ENCODE measurements at regions not wholly inside any gene's neighbourhood (a gene's known extent, or its start where the extent isn't known, plus 50 kb on each side); places are given as distances from the start of the nearest gene placed in this dataset.

GRCh38 chr10:52679117-52679516 lies 93.5 kb downstream of the MBL2 start:
- Mint-ChIP-seq H3K36me3 (ENCODE audit: low read depth) (no peaks in the 10 kb centered on the region), H3K9me3 (no peaks in the 10 kb centered on the region), H3K4me1 (peaks cover 9% of the 10 kb centered on the region), H3K27ac (no peak overlapping the region), H3K27me3 (ENCODE audit: insufficient read depth) (no peaks in the 10 kb centered on the region), H3K4me3 (no peak overlapping the region)
- no peak for DNase-seq
- peaks cover 15% of the 10 kb centered on the region for H3K4me1 ChIP-seq (ENCODE audit: control insufficient read depth, insufficient read depth, low read length)
- H3K36me3 ChIP-seq (ENCODE audit: control insufficient read depth, insufficient read depth, low read length) = no peaks in the 10 kb centered on the region
- no peak overlapping the region for H3K4me3 ChIP-seq (ENCODE audit: low read length)
- no peaks in the 10 kb centered on the region for H3K27me3 ChIP-seq (ENCODE audit: control insufficient read depth, insufficient read depth, low read length, poor library complexity, severe bottlenecking)
- no peaks in the 10 kb centered on the region for H3K9me3 ChIP-seq (ENCODE audit: control insufficient read depth, low read length)
- H3K9ac ChIP-seq (ENCODE audit: extremely low read depth, low read length, poor library complexity, severe bottlenecking) = no peak overlapping the region
- no peak overlapping the region for H3K27ac ChIP-seq (ENCODE audit: low read depth, low read length)
- 92 to 95% methylated on average over 5 to 6 of the region's 6 CpGs for WGBS, 2 experiments (ENCODE audit: insufficient coverage in 1 of 2, insufficient read length in 1 of 2)
- no peak for TF ChIP-seq CTCF (conservative IDR thresholded peaks at IDR 0.05)

GRCh38 chr10:52682766-52683165 lies 89.8 kb downstream of the MBL2 start:
- no peak overlapping the region for H3K9ac ChIP-seq (ENCODE audit: extremely low read depth, low read length, poor library complexity, severe bottlenecking)
- Mint-ChIP-seq H3K4me3 (no peak overlapping the region), H3K4me1 (peaks cover 9% of the 10 kb centered on the region), H3K27me3 (ENCODE audit: insufficient read depth) (no peaks in the 10 kb centered on the region), H3K36me3 (ENCODE audit: low read depth) (no peaks in the 10 kb centered on the region), H3K27ac (no peak overlapping the region), H3K9me3 (no peaks in the 10 kb centered on the region)
- 94 to 100% methylated on average over 1 of the region's 1 CpG for WGBS, 2 experiments (ENCODE audit: insufficient coverage in 1 of 2, insufficient read length in 1 of 2)
- no peak for DNase-seq
- H3K4me3 ChIP-seq (ENCODE audit: low read length) = no peak overlapping the region
- no peaks in the 10 kb centered on the region for H3K36me3 ChIP-seq (ENCODE audit: control insufficient read depth, insufficient read depth, low read length)
- no peak overlapping the region for H3K27ac ChIP-seq (ENCODE audit: low read depth, low read length)
- no peaks in the 10 kb centered on the region for H3K27me3 ChIP-seq (ENCODE audit: control insufficient read depth, insufficient read depth, low read length, poor library complexity, severe bottlenecking)
- no peaks in the 10 kb centered on the region for H3K9me3 ChIP-seq (ENCODE audit: control insufficient read depth, low read length)
- H3K4me1 ChIP-seq (ENCODE audit: control insufficient read depth, insufficient read depth, low read length) = peaks cover 15% of the 10 kb centered on the region
- TF ChIP-seq CTCF (conservative IDR thresholded peaks at IDR 0.05) = no peak

DNA sequence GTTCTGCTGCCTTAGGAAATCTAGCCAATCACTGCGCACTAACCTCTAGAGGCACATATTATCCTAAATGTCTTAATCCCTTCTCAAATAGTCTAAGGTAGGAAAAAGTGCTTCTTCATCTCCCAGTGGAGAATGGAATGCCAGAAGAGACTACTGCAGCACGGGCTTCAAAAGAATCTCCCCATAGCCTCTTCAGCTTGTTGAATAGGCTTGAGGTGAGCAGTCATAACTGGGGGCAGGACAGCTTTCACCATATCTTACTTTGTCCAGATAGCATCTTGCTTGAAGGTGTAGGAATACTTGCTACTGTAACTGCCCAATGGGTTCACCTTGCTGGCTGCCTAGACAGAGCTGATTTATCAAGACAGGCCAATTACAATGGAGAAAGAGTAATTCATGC lies 88.8 kb downstream of the MBL2 start:
- DNase-seq = no peak
- Histone ChIP-seq H3K36me3 (ENCODE audit: control insufficient read depth, insufficient read depth, low read length) (no peaks in the 10 kb centered on the region), H3K9me3 (ENCODE audit: control insufficient read depth, low read length) (no peaks in the 10 kb centered on the region), H3K4me1 (ENCODE audit: control insufficient read depth, insufficient read depth, low read length) (peaks cover 11% of the 10 kb centered on the region), H3K9ac (ENCODE audit: extremely low read depth, low read length, poor library complexity, severe bottlenecking) (no peak overlapping the region), H3K27me3 (ENCODE audit: control insufficient read depth, insufficient read depth, low read length, poor library complexity, severe bottlenecking) (no peaks in the 10 kb centered on the region), H3K4me3 (ENCODE audit: low read length) (no peak overlapping the region), H3K27ac (ENCODE audit: low read depth, low read length) (no peak overlapping the region)
- 95% methylated on average over 2 of the region's 2 CpGs; no CpG with 5 or more reads in 1 of the 2 experiments for WGBS, 2 experiments (ENCODE audit: insufficient coverage in 1 of 2, insufficient read length in 1 of 2)
- H3K4me1 Mint-ChIP-seq = peaks cover 9% of the 10 kb centered on the region
- no peaks in the 10 kb centered on the region for H3K9me3 Mint-ChIP-seq
- no peak overlapping the region for H3K27ac Mint-ChIP-seq
- H3K36me3 Mint-ChIP-seq (ENCODE audit: low read depth) = no peaks in the 10 kb centered on the region
- no peaks in the 10 kb centered on the region for H3K27me3 Mint-ChIP-seq (ENCODE audit: insufficient read depth)
- H3K4me3 Mint-ChIP-seq = no peak overlapping the region
- TF ChIP-seq CTCF (conservative IDR thresholded peaks at IDR 0.05) = no peak
